T-cell (primary cell): ENCODE measurements at regions not wholly inside any gene's neighbourhood (a gene's known extent, or its start where the extent isn't known, plus 50 kb on each side); places are given as distances from the start of the nearest gene placed in this dataset.

ENCODE experiments used
- ATAC-seq, 4 experiments: fragments of 200-7000 bp in 3 of 4; fragments of 150-1000 bp in 1 of 4; cut with Tn5 transposase; replicated peaks in 1 of 4; 1 replicate in 3 of 4; 2 replicates in 1 of 4; pipeline ENCODE4 v1.10.0; 2021; ENCODE audit warnings: moderate library complexity in 3 of 4, mild to moderate bottlenecking in 2 of 4, moderate number of reproducible peaks in 1 of 4
- CTCF ChIA-PET, 2 donors: fragments of 300-600 bp; sonication (Branson Sonifier 250); formaldehyde crosslinking; loops; one replicate each; lab custom pipeline; 2022; ENCODE audit warnings: antibody characterized with exemption in 2 of 2; lab: Charles Lee
- POLR2A ChIA-PET, 2 donors: fragments of 300-600 bp; sonication (Branson Sonifier 250); formaldehyde crosslinking; loops; one replicate each; lab custom pipeline; 2022; ENCODE audit warnings: antibody characterized with exemption in 2 of 2; lab: Charles Lee
- DNase-seq, 35 experiments: peaks; one replicate each; pipeline versions ENCODE4 v3.0.0 to v3.0.0-alpha.2; 2013 to 2023
- H3K27ac ChIP-seq: one replicate; pipeline ENCODE4 v1.5.1; 2013; ENCODE audit warnings: low read length
- H3K27me3 ChIP-seq, 2 experiments: replicated peaks in 1 of 2; 1 replicate in 1 of 2; 2 replicates in 1 of 2; pipeline versions ENCODE4 v1.6.1 to v1.7.0; 2013; ENCODE audit warnings: low read length in 1 of 2, mixed read lengths in 1 of 2; ENCODE audit not compliant: control insufficient read depth in 2 of 2, insufficient read depth in 2 of 2; ENCODE audit errors: extremely low read depth in 1 of 2
- H3K36me3 ChIP-seq, 2 donors: 1 replicate in 1 of 2; 2 replicates in 1 of 2; pipeline versions ENCODE4 v1.6.1 to v1.7.0; 2013; ENCODE audit warnings: low read length in 1 of 2; ENCODE audit not compliant: control insufficient read depth in 2 of 2, insufficient read depth in 1 of 2; ENCODE audit errors: extremely low read depth in 1 of 2
- H3K4me1 ChIP-seq, 2 experiments: 1 replicate in 1 of 2; 2 replicates in 1 of 2; pipeline versions ENCODE4 v1.6.1 to v1.7.0; 2013; ENCODE audit warnings: low read length in 2 of 2, mixed read lengths in 1 of 2; ENCODE audit not compliant: insufficient read depth in 2 of 2, control insufficient read depth in 1 of 2; ENCODE audit errors: extremely low read depth in 1 of 2
- H3K4me3 ChIP-seq, 2 donors: 1 replicate in 1 of 2; 2 replicates in 1 of 2; pipeline versions ENCODE4 v1.5.1 to v1.7.0; 2013; ENCODE audit warnings: mild to moderate bottlenecking in 2 of 2, low read length in 1 of 2, moderate library complexity in 1 of 2; ENCODE audit not compliant: control insufficient read depth in 1 of 2; ENCODE audit errors: extremely low read depth in 1 of 2
- H3K9me3 ChIP-seq: 2 replicates; pipeline ENCODE4 v1.7.0; 2013
- H3K27ac Mint-ChIP-seq, 2 donors: one replicate each; pipeline ENCODE4 v1.8.0; 2020 to 2021; ENCODE audit warnings: mild to moderate bottlenecking in 2 of 2, mixed read lengths in 2 of 2
- H3K27me3 Mint-ChIP-seq, 2 donors: one replicate each; pipeline ENCODE4 v1.8.0; 2021 to 2022; ENCODE audit warnings: mixed read lengths in 2 of 2
- H3K36me3 Mint-ChIP-seq: one replicate; pipeline ENCODE4 v1.8.0; 2021; ENCODE audit warnings: mixed read lengths
- H3K4me1 Mint-ChIP-seq, 3 donors: one replicate each; pipeline ENCODE4 v1.8.0; 2020 to 2022; ENCODE audit warnings: mixed read lengths in 3 of 3, mild to moderate bottlenecking in 1 of 3
- H3K4me3 Mint-ChIP-seq, 3 donors: one replicate each; pipeline ENCODE4 v1.8.0; 2020 to 2022; ENCODE audit warnings: mild to moderate bottlenecking in 3 of 3, mixed read lengths in 3 of 3, moderate library complexity in 3 of 3
- H3K9me3 Mint-ChIP-seq, 3 donors: one replicate each; pipeline ENCODE4 v1.8.0; 2020 to 2022; ENCODE audit warnings: mixed read lengths in 3 of 3
- WGBS: methylation state at CpG from one replicate; pipeline ENCODE4 v1.1.5; 2013; ENCODE audit warnings: missing lambda C conversion rate; ENCODE audit not compliant: insufficient coverage; 5-methylcytosine and 5-hydroxymethylcytosine counted together

- POLR2A ChIA-PET, result no interaction called here
- ATAC-seq, result no peak
- Histone ChIP-seq H3K36me3 (no peaks in the 10 kb centered on the region), H3K9me3 (no peaks in the 10 kb centered on the region), H3K4me1 (no peaks in the 10 kb centered on the region), H3K27ac (no peak overlapping the region), H3K27me3 (no peaks in the 10 kb centered on the region), H3K4me3 (no peak overlapping the region)
- Mint-ChIP-seq H3K36me3 (no peaks in the 10 kb centered on the region), H3K9me3 (peaks cover 10 to 13% (median 12%) of the 10 kb centered on the region in 3 donors), H3K4me1 (no peaks in the 10 kb centered on the region), H3K27me3 (no peaks in the 10 kb centered on the region), H3K4me3 (no peak overlapping the region), H3K27ac (no peak overlapping the region)
- no peak for DNase-seq
- CTCF ChIA-PET, result no interaction called here
- no CpG with 5 or more reads among the region's 1 CpG for WGBS
Measured at GRCh38 chrX:36508042-36508441, 500.1 kb upstream of the FAM47C start.

DNA sequence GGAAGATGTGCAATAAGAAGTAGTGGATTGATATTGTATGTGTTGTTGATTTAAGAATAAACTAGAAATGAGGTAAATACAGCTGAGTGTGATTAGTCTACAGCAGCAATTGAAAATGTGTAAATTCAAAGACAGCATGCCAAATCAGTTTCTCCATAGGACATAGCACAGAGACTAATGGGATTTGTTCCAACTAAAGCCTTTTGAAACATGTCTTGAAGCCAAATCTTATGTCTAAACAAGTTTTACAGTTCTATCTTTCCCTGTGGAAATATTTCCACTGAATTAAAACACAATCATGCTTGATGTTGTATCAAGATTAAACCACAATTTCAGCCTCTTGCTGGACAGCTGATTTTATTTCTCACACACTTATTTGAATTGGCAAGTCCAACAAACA, 497.4 kb upstream of the FAM47C start:
- ATAC-seq (no peak), DNase-seq (no peak)
- POLR2A ChIA-PET, result no interaction called here

GRCh38 chrX:36528661-36529060, 479.5 kb upstream of the FAM47C start:
- DNase-seq (no peak), ATAC-seq (no peak)
- WGBS, result no CpG with 5 or more reads among the region's 1 CpG
- Mint-ChIP-seq H3K4me1 (peaks cover 0 to 8% (median 0%) of the 10 kb centered on the region in 3 donors), H3K4me3 (no peak overlapping the region), H3K9me3 (peaks cover 0 to 14% (median 0%) of the 10 kb centered on the region in 3 donors), H3K36me3 (no peaks in the 10 kb centered on the region), H3K27ac (no peak overlapping the region), H3K27me3 (no peaks in the 10 kb centered on the region)
- ChIA-PET CTCF (no interaction called here), POLR2A (interaction anchor here in 1 of 2 donors (0.6 kb wide), 1 partner anchor 459 kb away, joined by 7 read pairs; no protein-coding TSS in a partner anchor)
- no peak overlapping the region for H3K27ac ChIP-seq
- no peaks in the 10 kb centered on the region for H3K4me1 ChIP-seq
- H3K27me3 ChIP-seq, result no peaks in the 10 kb centered on the region
- H3K36me3 ChIP-seq, result no peaks in the 10 kb centered on the region
- no peaks in the 10 kb centered on the region for H3K9me3 ChIP-seq
- H3K4me3 ChIP-seq, result no peak overlapping the region

More for the DNA sequence above, 497.4 kb upstream of the FAM47C start:
- no peaks in the 10 kb centered on the region for H3K27me3 ChIP-seq
- no peaks in the 10 kb centered on the region for H3K4me1 Mint-ChIP-seq
- H3K9me3 ChIP-seq, result no peaks in the 10 kb centered on the region
- H3K27ac ChIP-seq, result no peak overlapping the region
- no peaks in the 10 kb centered on the region for H3K27me3 Mint-ChIP-seq
- no peak overlapping the region for H3K27ac Mint-ChIP-seq
- H3K4me3 ChIP-seq, result no peak overlapping the region
- no peak overlapping the region for H3K4me3 Mint-ChIP-seq
- H3K36me3 Mint-ChIP-seq, result no peaks in the 10 kb centered on the region
- CTCF ChIA-PET, result no interaction called here
- no peaks in the 10 kb centered on the region for H3K36me3 ChIP-seq
- no peaks in the 10 kb centered on the region for H3K4me1 ChIP-seq
- H3K9me3 Mint-ChIP-seq, result peaks cover 15 to 25% (median 18%) of the 10 kb centered on the region in 3 donors

DNA sequence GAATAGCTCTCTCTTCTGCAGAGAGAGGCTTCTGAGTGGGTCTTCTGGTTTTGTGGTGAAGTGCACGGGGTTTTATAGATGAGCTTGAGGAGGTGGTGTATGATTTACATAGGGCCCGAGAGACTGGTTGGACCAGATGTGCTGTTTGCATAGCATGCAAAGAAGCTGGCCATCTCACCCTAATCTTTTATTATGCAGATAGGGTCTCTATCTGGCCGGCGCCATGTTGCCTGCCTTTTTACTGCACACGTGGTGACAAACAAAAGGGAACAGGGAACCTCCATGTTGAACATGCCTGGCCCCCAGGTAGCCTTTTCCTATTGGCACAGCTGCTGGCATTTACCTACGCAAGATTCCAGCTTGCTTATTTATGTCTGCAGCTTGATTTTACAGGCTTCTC, 473.3 kb upstream of the FAM47C start:
- H3K27ac ChIP-seq, result no peak overlapping the region
- peaks cover 0 to 13% (median 0%) of the 10 kb centered on the region in 3 donors for H3K9me3 Mint-ChIP-seq
- ATAC-seq (no peak), DNase-seq (no peak)
- H3K4me1 Mint-ChIP-seq, result peaks cover 0 to 8% (median 0%) of the 10 kb centered on the region in 3 donors
- no peaks in the 10 kb centered on the region for H3K27me3 ChIP-seq
- H3K9me3 ChIP-seq, result no peaks in the 10 kb centered on the region
- H3K27me3 Mint-ChIP-seq, result no peaks in the 10 kb centered on the region
- no peaks in the 10 kb centered on the region for H3K4me1 ChIP-seq
- no peaks in the 10 kb centered on the region for H3K36me3 Mint-ChIP-seq
- H3K4me3 Mint-ChIP-seq, result no peak overlapping the region
- CTCF ChIA-PET, result interaction anchor here in 1 of 2 donors (1.0 kb wide), 1 partner anchor 25 kb away, joined by 3 read pairs; no protein-coding TSS in a partner anchor
- POLR2A ChIA-PET, result no interaction called here
- no peak overlapping the region for H3K4me3 ChIP-seq
- H3K27ac Mint-ChIP-seq, result no peak overlapping the region
- no peaks in the 10 kb centered on the region for H3K36me3 ChIP-seq
- WGBS, result no CpG with 5 or more reads among the region's 6 CpGs

DNA sequence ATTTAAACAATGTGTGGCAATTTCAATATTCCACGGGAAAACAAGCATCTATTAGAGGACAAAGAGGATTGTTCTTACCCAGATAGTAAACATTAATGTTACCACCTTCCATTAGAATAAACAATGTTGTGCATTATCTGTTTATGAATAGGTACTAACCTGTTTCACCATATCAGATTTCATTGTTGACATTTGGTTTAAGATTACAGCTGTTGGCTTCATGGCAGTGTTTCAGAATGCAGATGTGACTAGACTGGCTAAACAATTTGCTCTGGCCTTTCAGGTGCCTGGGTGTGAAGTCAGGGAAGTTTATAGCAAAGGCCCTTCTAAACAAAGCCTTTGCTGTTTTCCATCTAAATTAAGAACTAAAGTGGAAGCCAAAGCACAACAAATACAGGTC, 464.7 kb upstream of the FAM47C start:
- H3K9me3 ChIP-seq, result no peaks in the 10 kb centered on the region
- DNase-seq (no peak), ATAC-seq (no peak)
- no peaks in the 10 kb centered on the region for H3K4me1 ChIP-seq
- H3K27me3 Mint-ChIP-seq, result peaks cover 0 to 5% of the 10 kb centered on the region in 2 donors
- H3K27ac ChIP-seq, result no peak overlapping the region
- no peak overlapping the region for H3K27ac Mint-ChIP-seq
- no peaks in the 10 kb centered on the region for H3K4me1 Mint-ChIP-seq
- WGBS, result no CpG with 5 or more reads among the region's 1 CpG
- ChIA-PET POLR2A (no interaction called here), CTCF (no interaction called here)
- no peak overlapping the region for H3K4me3 ChIP-seq
- H3K27me3 ChIP-seq, result no peaks in the 10 kb centered on the region
- H3K9me3 Mint-ChIP-seq, result peaks cover 0 to 8% (median 7%) of the 10 kb centered on the region in 3 donors
- H3K36me3 ChIP-seq, result no peaks in the 10 kb centered on the region
- no peaks in the 10 kb centered on the region for H3K36me3 Mint-ChIP-seq
- H3K4me3 Mint-ChIP-seq, result no peak overlapping the region

GRCh38 chrX:36562986-36563385, 445.2 kb upstream of the FAM47C start:
- Mint-ChIP-seq H3K9me3 (peaks cover 0 to 3% (median 0%) of the 10 kb centered on the region in 3 donors), H3K36me3 (no peaks in the 10 kb centered on the region), H3K4me3 (no peak overlapping the region), H3K27me3 (peaks cover 0 to 4% of the 10 kb centered on the region in 2 donors), H3K27ac (no peak overlapping the region), H3K4me1 (no peaks in the 10 kb centered on the region)
- H3K4me3 ChIP-seq, result no peak overlapping the region
- no peaks in the 10 kb centered on the region for H3K9me3 ChIP-seq
- ChIA-PET POLR2A (no interaction called here), CTCF (no interaction called here)
- no peaks in the 10 kb centered on the region for H3K36me3 ChIP-seq
- no peak for DNase-seq
- no peaks in the 10 kb centered on the region for H3K4me1 ChIP-seq
- no peak for ATAC-seq
- no CpG with 5 or more reads among the region's 2 CpGs for WGBS
- no peak overlapping the region for H3K27ac ChIP-seq
- no peaks in the 10 kb centered on the region for H3K27me3 ChIP-seq

GRCh38 chrX:36568946-36569345, 439.2 kb upstream of the FAM47C start:
- H3K4me3 ChIP-seq, result no peak overlapping the region
- Mint-ChIP-seq H3K36me3 (no peaks in the 10 kb centered on the region), H3K27me3 (peaks cover 0 to 4% of the 10 kb centered on the region in 2 donors), H3K4me3 (no peak overlapping the region), H3K9me3 (no peaks in the 10 kb centered on the region), H3K27ac (no peak overlapping the region), H3K4me1 (no peaks in the 10 kb centered on the region)
- H3K27ac ChIP-seq, result no peak overlapping the region
- no peak for ATAC-seq
- WGBS, result no CpG with 5 or more reads among the region's 1 CpG
- no peaks in the 10 kb centered on the region for H3K27me3 ChIP-seq
- H3K4me1 ChIP-seq, result no peaks in the 10 kb centered on the region
- ChIA-PET CTCF (no interaction called here), POLR2A (no interaction called here)
- no peak for DNase-seq
- H3K36me3 ChIP-seq, result no peaks in the 10 kb centered on the region
- no peaks in the 10 kb centered on the region for H3K9me3 ChIP-seq
